ENCODE measurements at regions not wholly inside any gene's neighbourhood (a gene's known extent, or its start where the extent isn't known, plus 50 kb on each side); places are given as distances from the start of the nearest gene placed in this dataset.

GRCh38 chr3:162428192-162428591 is 931.6 kb downstream of the OTOL1 start:
- no peak for TF ChIP-seq MAX (IDR thresholded peaks at IDR 0.05)
- no peak for TF ChIP-seq CTCF (IDR thresholded peaks at IDR 0.05 in 2 of 3, conservative IDR thresholded peaks at IDR 0.05 in 1 of 3; ENCODE audit: borderline replicate concordance in 1 of 3, insufficient read depth in 1 of 3, low read depth in 2 of 3, low read length in 2 of 3)

Data from HCT116 (cell line).